ENCODE measurements at regions not wholly inside any gene's neighbourhood (a gene's known extent, or its start where the extent isn't known, plus 50 kb on each side); places are given as distances from the start of the nearest gene placed in this dataset.

- no peak for DNase-seq
Measured at GRCh38 chr19:28424077-28424476, 788.9 kb downstream of the UQCRFS1 start.

GRCh38 chr19:28422791-28423650 is 789.9 kb downstream of the UQCRFS1 start:
- DNase-seq, result no peak

- no peak for DNase-seq
Measured at GRCh38 chr19:28422046-28422445, 790.9 kb downstream of the UQCRFS1 start.

- DNase-seq, result no peak
Measured at GRCh38 chr19:28420811-28421550, 792.0 kb downstream of the UQCRFS1 start.

- DNase-seq, result no peak
Measured at GRCh38 chr19:28419312-28419711, 793.6 kb downstream of the UQCRFS1 start.

GRCh38 chr19:28417361-28417760 is 795.6 kb downstream of the UQCRFS1 start:
- no peak for DNase-seq

- DNase-seq, result no peak
Measured at GRCh38 chr19:28416245-28416644, 796.7 kb downstream of the UQCRFS1 start.

- DNase-seq, result no peak
Measured at GRCh38 chr19:28414748-28415147, 798.2 kb downstream of the UQCRFS1 start.

GRCh38 chr19:28409859-28410258 is 803.1 kb downstream of the UQCRFS1 start:
- DNase-seq, result no peak

- DNase-seq, result no peak
Measured at GRCh38 chr19:28406966-28407365, 806.0 kb downstream of the UQCRFS1 start.

GRCh38 chr19:28405346-28405742 is 807.6 kb downstream of the UQCRFS1 start:
- DNase-seq, result no peak

- DNase-seq, result no peak
Measured at GRCh38 chr19:28404472-28404871, 808.5 kb downstream of the UQCRFS1 start.

- no peak for DNase-seq
Measured at GRCh38 chr19:28403690-28404089, 809.3 kb downstream of the UQCRFS1 start.

- DNase-seq, result no peak
Measured at GRCh38 chr19:28402701-28403290, 810.2 kb downstream of the UQCRFS1 start.

- no peak for DNase-seq
Measured at GRCh38 chr19:28401739-28402424, 811.1 kb downstream of the UQCRFS1 start.

- DNase-seq, result no peak
Measured at GRCh38 chr19:28400953-28401671, 811.8 kb downstream of the UQCRFS1 start.

GRCh38 chr19:28399187-28399586 is 813.8 kb downstream of the UQCRFS1 start:
- no peak for DNase-seq

- no peak for DNase-seq
Measured at GRCh38 chr19:28397800-28398199, 815.2 kb downstream of the UQCRFS1 start.

GRCh38 chr19:28397306-28397705 is 815.6 kb downstream of the UQCRFS1 start:
- DNase-seq, result no peak

- DNase-seq, result no peak
Measured at GRCh38 chr19:28396287-28396831, 816.6 kb downstream of the UQCRFS1 start.

GRCh38 chr19:28394725-28395124 is 818.2 kb downstream of the UQCRFS1 start:
- DNase-seq, result no peak
